ENCODE measurements at regions not wholly inside any gene's neighbourhood (a gene's known extent, or its start where the extent isn't known, plus 50 kb on each side); places are given as distances from the start of the nearest gene placed in this dataset.

DNA sequence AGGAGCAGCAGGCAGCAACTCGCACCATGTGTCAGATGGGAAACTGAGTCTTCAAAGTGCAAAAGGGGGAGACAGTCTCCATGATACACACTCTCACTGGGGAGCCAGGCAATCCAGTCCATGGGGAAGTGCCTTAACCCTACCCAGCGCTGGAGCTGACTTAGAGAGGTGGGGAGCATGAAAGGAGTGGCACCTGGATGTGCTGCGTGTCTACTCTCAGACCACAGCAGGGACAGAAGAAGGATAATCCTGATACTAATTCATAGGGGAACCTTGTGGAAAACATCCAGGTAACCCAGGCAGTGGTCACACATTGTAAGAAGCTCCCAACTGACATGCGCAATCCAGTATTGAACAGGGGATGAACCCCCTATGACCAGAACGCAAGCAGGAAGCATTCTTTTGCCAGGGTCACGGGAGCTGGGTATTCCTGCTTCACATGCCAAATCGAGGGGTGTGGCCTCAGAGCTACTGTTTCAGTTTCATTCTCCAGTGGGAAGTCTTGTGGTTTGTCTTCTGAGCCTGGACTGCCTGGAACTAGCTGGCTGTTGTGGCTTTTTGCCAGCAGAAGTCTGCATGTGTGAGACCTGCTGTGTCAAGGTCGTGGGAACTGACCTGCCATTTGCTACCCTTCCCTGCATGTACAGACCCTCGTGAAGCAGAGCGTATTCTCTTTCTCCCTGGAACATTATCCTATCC is 367.6 kb upstream of the NDN start:
- no peaks in the 10 kb centered on the region for H3K27me3 ChIP-seq (ENCODE audit: insufficient read depth, low read length)
- WGBS (ENCODE audit: extremely low coverage, insufficient coverage, insufficient read length): no CpG with 5 or more reads among the region's 10 CpGs
- H3K4me2 ChIP-seq (ENCODE audit: low read length): no peak overlapping the region
- H3K14ac ChIP-seq (ENCODE audit: low read length): no peak overlapping the region
- H2BK120ac ChIP-seq (ENCODE audit: insufficient read depth, low read length, poor library complexity): no peak overlapping the region
- H4K8ac ChIP-seq (ENCODE audit: low read depth, low read length): no peak overlapping the region
- no peak overlapping the region for H4K91ac ChIP-seq (ENCODE audit: low read depth, low read length)
- no peak overlapping the region for H3K4ac ChIP-seq (ENCODE audit: low read depth, low read length)
- no peak overlapping the region for H2BK5ac ChIP-seq (ENCODE audit: low read depth, low read length, poor library complexity)
- no peak overlapping the region for H2AK5ac ChIP-seq (ENCODE audit: low read length)
- H3K36me3 ChIP-seq (ENCODE audit: control insufficient read depth in 1 of 2, insufficient read depth in 2 of 2, low read length in 2 of 2): no peaks in the 10 kb centered on the region
- H3K79me2 ChIP-seq (ENCODE audit: control insufficient read depth, insufficient read depth, low read length, poor library complexity): no peaks in the 10 kb centered on the region
- no peak overlapping the region for H3K23ac ChIP-seq (ENCODE audit: low read length)
- H3K27ac ChIP-seq (ENCODE audit: low read depth, low read length): no peak overlapping the region
- no peak for DNase-seq
- no peak overlapping the region for H4K12ac ChIP-seq (ENCODE audit: low read depth, low read length)
- peak overlapping the region; percentile 33 for H3K4me3 ChIP-seq (ENCODE audit: low read depth, low read length)
- H2AFZ ChIP-seq (ENCODE audit: insufficient read depth, low read length, poor library complexity): no peak overlapping the region
- peaks cover 7% of the 10 kb centered on the region for H3K9me3 ChIP-seq (ENCODE audit: insufficient read depth, low read depth, low read length)
- H2BK12ac ChIP-seq (ENCODE audit: low read length): no peak overlapping the region
- H3K18ac ChIP-seq (ENCODE audit: low read length): no peak overlapping the region
- H3K79me1 ChIP-seq (ENCODE audit: low read length): no peaks in the 10 kb centered on the region
- no peak overlapping the region for H3K9ac ChIP-seq (ENCODE audit: low read length)
- no peaks in the 10 kb centered on the region for H3K4me1 ChIP-seq (ENCODE audit: control insufficient read depth in 1 of 2, insufficient read depth in 2 of 2, low read length in 2 of 2)

DNA sequence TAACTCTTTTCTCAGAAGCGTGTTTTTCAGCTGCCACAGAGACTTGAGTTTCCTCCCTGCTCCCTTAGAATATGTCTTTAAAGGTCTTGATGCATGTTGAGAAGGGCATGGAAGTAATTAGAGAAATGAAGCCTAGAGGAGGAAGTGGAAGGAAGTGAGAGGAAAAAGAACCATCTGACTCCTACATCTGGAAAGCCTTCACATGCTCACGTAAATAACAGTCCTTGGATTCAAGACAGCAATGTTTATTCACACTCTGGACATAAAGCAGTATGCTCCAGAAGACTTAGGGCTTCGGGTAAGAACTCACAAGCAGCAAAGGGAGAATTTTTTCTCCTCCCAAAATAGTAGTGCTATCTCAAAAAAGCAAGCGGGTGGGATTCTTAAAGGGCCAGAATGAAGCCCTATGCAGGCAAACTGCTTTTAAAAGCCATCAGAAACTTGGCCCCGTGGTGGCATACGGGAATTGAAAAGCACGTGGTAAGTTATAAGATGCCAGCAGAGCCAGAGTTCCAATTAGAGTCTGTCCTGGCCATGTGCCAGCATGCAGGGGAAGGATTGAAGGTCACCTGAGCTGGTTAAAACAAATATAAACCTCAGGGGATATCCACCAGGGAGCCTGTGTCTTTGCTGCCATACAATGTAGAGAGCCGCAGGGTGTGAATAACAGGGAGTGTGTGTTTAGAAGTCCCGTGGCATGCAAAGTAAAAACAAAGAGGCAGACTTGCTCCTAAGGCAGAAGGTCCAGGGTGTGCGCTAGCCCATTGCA is 380.8 kb upstream of the NDN start:
- no peak overlapping the region for H4K91ac ChIP-seq (ENCODE audit: low read depth, low read length)
- H3K14ac ChIP-seq (ENCODE audit: low read length): no peak overlapping the region
- H3K4me3 ChIP-seq (ENCODE audit: low read depth, low read length): no peak overlapping the region
- H3K9ac ChIP-seq (ENCODE audit: low read length): no peak overlapping the region
- H2BK12ac ChIP-seq (ENCODE audit: low read length): no peak overlapping the region
- no peak for DNase-seq
- WGBS (ENCODE audit: extremely low coverage, insufficient coverage, insufficient read length): no CpG with 5 or more reads among the region's 10 CpGs
- no peak overlapping the region for H2AK5ac ChIP-seq (ENCODE audit: low read length)
- no peak overlapping the region for H3K4me2 ChIP-seq (ENCODE audit: low read length)
- no peak overlapping the region for H4K8ac ChIP-seq (ENCODE audit: low read depth, low read length)
- peaks cover 7% of the 10 kb centered on the region for H3K9me3 ChIP-seq (ENCODE audit: insufficient read depth, low read depth, low read length)
- no peaks in the 10 kb centered on the region for H3K36me3 ChIP-seq (ENCODE audit: control insufficient read depth in 1 of 2, insufficient read depth in 2 of 2, low read length in 2 of 2)
- H3K4ac ChIP-seq (ENCODE audit: low read depth, low read length): no peak overlapping the region
- no peak overlapping the region for H2BK5ac ChIP-seq (ENCODE audit: low read depth, low read length, poor library complexity)
- H3K27ac ChIP-seq (ENCODE audit: low read depth, low read length): no peak overlapping the region
- H3K18ac ChIP-seq (ENCODE audit: low read length): no peak overlapping the region
- no peaks in the 10 kb centered on the region for H3K27me3 ChIP-seq (ENCODE audit: insufficient read depth, low read length)
- no peak overlapping the region for H2BK120ac ChIP-seq (ENCODE audit: insufficient read depth, low read length, poor library complexity)
- no peak overlapping the region for H2AFZ ChIP-seq (ENCODE audit: insufficient read depth, low read length, poor library complexity)
- H4K12ac ChIP-seq (ENCODE audit: low read depth, low read length): no peak overlapping the region
- no peaks in the 10 kb centered on the region for H3K79me1 ChIP-seq (ENCODE audit: low read length)
- H3K23ac ChIP-seq (ENCODE audit: low read length): no peak overlapping the region
- H3K4me1 ChIP-seq (ENCODE audit: control insufficient read depth in 1 of 2, insufficient read depth in 2 of 2, low read length in 2 of 2): no peaks in the 10 kb centered on the region
- no peaks in the 10 kb centered on the region for H3K79me2 ChIP-seq (ENCODE audit: control insufficient read depth, insufficient read depth, low read length, poor library complexity)

DNA sequence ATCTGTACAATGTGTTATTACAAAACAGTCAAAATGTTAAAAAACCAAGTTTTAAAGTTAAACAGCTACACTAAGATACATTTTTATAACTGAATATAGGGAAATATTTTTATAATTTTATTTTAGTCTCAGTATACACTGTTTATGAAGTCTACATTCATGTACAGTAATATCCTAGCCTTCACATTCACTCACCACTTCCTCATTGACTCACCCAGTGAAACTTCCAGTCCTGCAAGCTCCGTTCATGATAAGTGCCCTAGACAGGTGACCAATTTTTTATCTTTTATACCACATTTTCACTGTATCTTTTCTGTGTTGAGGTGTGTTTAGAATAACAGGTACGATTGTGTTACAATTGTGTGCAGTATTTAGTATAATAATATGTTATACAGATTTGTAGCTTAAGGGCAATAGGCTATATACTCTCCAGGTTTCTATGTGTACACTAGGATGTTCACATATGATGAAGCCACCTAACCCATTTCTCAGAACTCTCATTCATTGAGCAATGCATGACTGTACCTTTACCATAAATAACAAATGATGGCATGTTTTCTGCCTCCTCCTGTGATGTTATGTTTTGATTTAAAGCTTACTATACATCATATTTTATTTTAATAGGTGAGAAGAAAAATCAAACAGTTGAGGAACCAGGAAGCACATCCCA is 388.4 kb upstream of the NDN start:
- no peaks in the 10 kb centered on the region for H3K79me1 ChIP-seq (ENCODE audit: low read length)
- no peaks in the 10 kb centered on the region for H3K27me3 ChIP-seq (ENCODE audit: insufficient read depth, low read length)
- H3K23ac ChIP-seq (ENCODE audit: low read length): no peak overlapping the region
- no peaks in the 10 kb centered on the region for H3K4me1 ChIP-seq (ENCODE audit: control insufficient read depth in 1 of 2, insufficient read depth in 2 of 2, low read length in 2 of 2)
- H3K18ac ChIP-seq (ENCODE audit: low read length): no peak overlapping the region
- H4K8ac ChIP-seq (ENCODE audit: low read depth, low read length): no peak overlapping the region
- no peak overlapping the region for H3K4me3 ChIP-seq (ENCODE audit: low read depth, low read length)
- no peak overlapping the region for H2AK5ac ChIP-seq (ENCODE audit: low read length)
- H3K36me3 ChIP-seq (ENCODE audit: control insufficient read depth in 1 of 2, insufficient read depth in 2 of 2, low read length in 2 of 2): peaks cover 0 to 2% of the 10 kb centered on the region in 2 experiments
- H3K79me2 ChIP-seq (ENCODE audit: control insufficient read depth, insufficient read depth, low read length, poor library complexity): no peaks in the 10 kb centered on the region
- DNase-seq: no peak
- no peak overlapping the region for H2AFZ ChIP-seq (ENCODE audit: insufficient read depth, low read length, poor library complexity)
- no peak overlapping the region for H2BK12ac ChIP-seq (ENCODE audit: low read length)
- H4K12ac ChIP-seq (ENCODE audit: low read depth, low read length): no peak overlapping the region
- H4K91ac ChIP-seq (ENCODE audit: low read depth, low read length): no peak overlapping the region
- no peak overlapping the region for H3K4ac ChIP-seq (ENCODE audit: low read depth, low read length)
- H3K9me3 ChIP-seq (ENCODE audit: insufficient read depth, low read depth, low read length): peaks cover 13% of the 10 kb centered on the region
- H3K27ac ChIP-seq (ENCODE audit: low read depth, low read length): no peak overlapping the region
- H3K9ac ChIP-seq (ENCODE audit: low read length): no peak overlapping the region
- no peak overlapping the region for H3K14ac ChIP-seq (ENCODE audit: low read length)
- H3K4me2 ChIP-seq (ENCODE audit: low read length): no peak overlapping the region
- H2BK5ac ChIP-seq (ENCODE audit: low read depth, low read length, poor library complexity): no peak overlapping the region
- H2BK120ac ChIP-seq (ENCODE audit: insufficient read depth, low read length, poor library complexity): no peak overlapping the region
- WGBS (ENCODE audit: extremely low coverage, insufficient coverage, insufficient read length): no CpG with 5 or more reads among the region's 2 CpGs

DNA sequence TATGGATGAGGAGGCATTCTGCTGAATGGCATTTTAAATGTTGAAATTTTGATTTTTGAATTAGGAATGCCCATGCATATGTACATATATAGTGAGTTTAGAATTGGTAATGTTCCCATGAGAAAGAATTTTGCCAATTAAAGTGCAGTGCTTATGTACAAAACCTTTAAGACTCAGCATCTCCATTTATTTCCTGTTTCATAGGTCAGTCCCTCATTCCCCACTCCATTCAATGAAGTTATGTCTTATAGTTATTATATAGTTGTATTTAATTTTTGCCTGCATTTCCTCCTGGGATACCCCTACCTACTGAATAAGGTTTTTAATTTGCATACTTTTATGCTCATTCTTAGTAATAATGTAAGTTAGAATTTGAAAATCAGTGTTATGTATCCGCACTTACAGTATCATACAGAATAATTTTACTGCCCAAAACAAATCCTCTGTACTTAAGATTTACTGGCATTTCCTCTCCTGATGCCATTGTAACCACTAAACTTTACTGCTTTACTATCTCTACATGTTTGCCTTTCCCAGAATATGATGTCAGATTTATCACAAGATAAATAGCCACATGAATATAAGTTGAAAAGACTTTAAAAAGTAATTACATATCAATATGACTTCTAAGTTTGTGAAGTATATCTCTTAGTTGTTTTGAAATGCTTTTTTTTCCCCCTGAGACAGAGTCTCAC is 389.1 kb upstream of the NDN start:
- H2BK5ac ChIP-seq (ENCODE audit: low read depth, low read length, poor library complexity): no peak overlapping the region
- no peak overlapping the region for H3K27ac ChIP-seq (ENCODE audit: low read depth, low read length)
- H4K8ac ChIP-seq (ENCODE audit: low read depth, low read length): no peak overlapping the region
- H3K27me3 ChIP-seq (ENCODE audit: insufficient read depth, low read length): no peaks in the 10 kb centered on the region
- no peaks in the 10 kb centered on the region for H3K79me2 ChIP-seq (ENCODE audit: control insufficient read depth, insufficient read depth, low read length, poor library complexity)
- no peak overlapping the region for H3K18ac ChIP-seq (ENCODE audit: low read length)
- no peak overlapping the region for H4K91ac ChIP-seq (ENCODE audit: low read depth, low read length)
- H3K23ac ChIP-seq (ENCODE audit: low read length): no peak overlapping the region
- no peak overlapping the region for H3K9ac ChIP-seq (ENCODE audit: low read length)
- no peak overlapping the region for H2AFZ ChIP-seq (ENCODE audit: insufficient read depth, low read length, poor library complexity)
- DNase-seq: no peak
- H2BK120ac ChIP-seq (ENCODE audit: insufficient read depth, low read length, poor library complexity): no peak overlapping the region
- H2BK12ac ChIP-seq (ENCODE audit: low read length): no peak overlapping the region
- H3K79me1 ChIP-seq (ENCODE audit: low read length): no peaks in the 10 kb centered on the region
- no peak overlapping the region for H2AK5ac ChIP-seq (ENCODE audit: low read length)
- no peak overlapping the region for H3K14ac ChIP-seq (ENCODE audit: low read length)
- H4K12ac ChIP-seq (ENCODE audit: low read depth, low read length): no peak overlapping the region
- H3K4ac ChIP-seq (ENCODE audit: low read depth, low read length): no peak overlapping the region
- WGBS (ENCODE audit: extremely low coverage, insufficient coverage, insufficient read length): no CpG with 5 or more reads among the region's 1 CpG
- no peaks in the 10 kb centered on the region for H3K4me1 ChIP-seq (ENCODE audit: control insufficient read depth in 1 of 2, insufficient read depth in 2 of 2, low read length in 2 of 2)
- no peak overlapping the region for H3K4me3 ChIP-seq (ENCODE audit: low read depth, low read length)
- peaks cover 13% of the 10 kb centered on the region for H3K9me3 ChIP-seq (ENCODE audit: insufficient read depth, low read depth, low read length)
- H3K4me2 ChIP-seq (ENCODE audit: low read length): no peak overlapping the region
- H3K36me3 ChIP-seq (ENCODE audit: control insufficient read depth in 1 of 2, insufficient read depth in 2 of 2, low read length in 2 of 2): peaks cover 0 to 2% of the 10 kb centered on the region in 2 experiments
